Liver (tissue), 8 donors: ENCODE measurements at regions not wholly inside any gene's neighbourhood (a gene's known extent, or its start where the extent isn't known, plus 50 kb on each side); places are given as distances from the start of the nearest gene placed in this dataset.
A peak's percentile ranks its signal among the peaks of the same experiment; 100 is the strongest.

Source experiments
- DNase-seq: peaks from one replicate; pipeline ENCODE4 v3.0.0-alpha.2; 2017; ENCODE audit warnings: low spot score
- H3K27ac ChIP-seq, 2 donors: one replicate each; pipeline ENCODE4 v1.7.0; 2013; ENCODE audit warnings: inconsistent platforms in 2 of 2, low read length in 2 of 2, control low read depth in 1 of 2, low read depth in 1 of 2, mild to moderate bottlenecking in 1 of 2
- H3K27me3 ChIP-seq, 4 donors: one replicate each; pipeline versions ENCODE4 v1.6.1 to v1.7.0; 2013; ENCODE audit warnings: low read length in 3 of 4, inconsistent platforms in 1 of 4, mild to moderate bottlenecking in 1 of 4, moderate library complexity in 1 of 4; ENCODE audit not compliant: control insufficient read depth in 4 of 4, insufficient read depth in 4 of 4
- H3K36me3 ChIP-seq, 4 donors: one replicate each; pipeline versions ENCODE4 v1.6.1 to v1.7.0; 2013; ENCODE audit warnings: low read length in 3 of 4, mild to moderate bottlenecking in 3 of 4, low read depth in 1 of 4, moderate library complexity in 1 of 4; ENCODE audit not compliant: control insufficient read depth in 4 of 4, insufficient read depth in 3 of 4
- H3K4me1 ChIP-seq, 4 donors: one replicate each; pipeline versions ENCODE4 v1.6.1 to v1.7.0; 2013; ENCODE audit warnings: low read length in 3 of 4, mild to moderate bottlenecking in 3 of 4, moderate library complexity in 1 of 4; ENCODE audit not compliant: control insufficient read depth in 4 of 4, insufficient read depth in 4 of 4
- H3K4me3 ChIP-seq, 3 donors: one replicate each; pipeline versions ENCODE4 v1.6.1 to v1.7.0; 2013; ENCODE audit warnings: low read length in 3 of 3, control low read depth in 1 of 3, low read depth in 1 of 3, mild to moderate bottlenecking in 1 of 3
- H3K9ac ChIP-seq, 2 donors: one replicate each; pipeline ENCODE4 v1.7.0; 2013; ENCODE audit warnings: low read length in 2 of 2, mild to moderate bottlenecking in 2 of 2, moderate library complexity in 2 of 2, control low read depth in 1 of 2, low read depth in 1 of 2
- H3K9me3 ChIP-seq, 4 donors: one replicate each; pipeline versions ENCODE4 v1.6.1 to v1.7.0; 2013; ENCODE audit warnings: low read length in 3 of 4; ENCODE audit not compliant: control insufficient read depth in 4 of 4
- EGR1 ChIP-seq, 2 donors: IDR thresholded peaks; 2 replicates each; pipeline ENCODE4 v1.6.1; 2016 to 2018; ENCODE audit warnings: antibody characterized with exemption in 2 of 2, low read depth in 2 of 2
- FOXA1 ChIP-seq: IDR thresholded peaks from 2 replicates; pipeline ENCODE4 v1.6.1; 2016; ENCODE audit warnings: antibody characterized with exemption
- FOXA2 ChIP-seq: IDR thresholded peaks from 2 replicates; pipeline ENCODE4 v1.6.1; 2016; ENCODE audit warnings: antibody characterized with exemption
- GABPA ChIP-seq, 2 donors: IDR thresholded peaks in 1 of 2; conservative IDR thresholded peaks in 1 of 2; 2 replicates each; pipeline ENCODE4 v1.6.1; 2016; ENCODE audit warnings: antibody characterized with exemption in 2 of 2, mild to moderate bottlenecking in 1 of 2, moderate library complexity in 1 of 2
- HNF4A ChIP-seq, 2 donors: conservative IDR thresholded peaks; 2 replicates each; pipeline ENCODE4 v1.6.1; 2016; ENCODE audit warnings: antibody characterized with exemption in 2 of 2, mild to moderate bottlenecking in 2 of 2
- HNF4G ChIP-seq: IDR thresholded peaks from 2 replicates; pipeline ENCODE4 v1.6.1; 2016; ENCODE audit warnings: antibody characterized with exemption
- JUND ChIP-seq, 2 donors: IDR thresholded peaks; 2 replicates each; pipeline ENCODE4 v1.6.1; 2016; ENCODE audit warnings: antibody characterized with exemption in 2 of 2
- RAD21 ChIP-seq, 2 donors: IDR thresholded peaks; 2 replicates each; pipeline ENCODE4 v1.6.1; 2016; ENCODE audit warnings: antibody characterized with exemption in 2 of 2, mild to moderate bottlenecking in 2 of 2
- RXRA ChIP-seq, 2 donors: IDR thresholded peaks; 2 replicates each; pipeline ENCODE4 v1.6.1; 2017 to 2018; ENCODE audit warnings: antibody characterized with exemption in 2 of 2, mild to moderate bottlenecking in 1 of 2
- SP1 ChIP-seq: IDR thresholded peaks from 2 replicates; pipeline ENCODE4 v1.6.1; 2018; ENCODE audit warnings: antibody characterized with exemption, mild to moderate bottlenecking
- TAF1 ChIP-seq: conservative IDR thresholded peaks from 2 replicates; pipeline ENCODE4 v1.6.1; 2016; ENCODE audit warnings: antibody characterized with exemption, mild to moderate bottlenecking
- YY1 ChIP-seq: IDR thresholded peaks from 2 replicates; pipeline ENCODE4 v1.6.1; 2016; ENCODE audit warnings: antibody characterized with exemption, mild to moderate bottlenecking
- WGBS: extraction: QIAGEN DNeasy Blood & Tissue Kit; methylation state at CpG from one replicate; pipeline ENCODE4 v1.1.7; 2013; 5-methylcytosine and 5-hydroxymethylcytosine counted together
- TF ChIP-seq, protein P1 (sequence below): IDR thresholded peaks from 2 replicates; pipeline ENCODE4 v1.6.1; 2016; ENCODE audit warnings: antibody characterized with exemption
- TF ChIP-seq, protein P2 (sequence below): IDR thresholded peaks from 2 replicates; pipeline ENCODE4 v1.6.1; 2016; ENCODE audit warnings: antibody characterized with exemption
- TF ChIP-seq, protein P3 (sequence below): IDR thresholded peaks from 2 replicates; pipeline ENCODE4 v1.6.1; 2016; ENCODE audit warnings: antibody characterized with exemption
- TF ChIP-seq, protein P4 (sequence below): IDR thresholded peaks from 2 replicates; pipeline ENCODE4 v1.6.1; 2016; ENCODE audit warnings: antibody characterized with exemption, mild to moderate bottlenecking
- TF ChIP-seq, protein P5 (sequence below): fragments of 150-350 bp; IDR thresholded peaks from 2 replicates; pipeline ENCODE4 v1.5.1; 2017; ENCODE audit warnings: improper control_type of control experiment, low read depth, low read length; ENCODE audit not compliant: missing input control
- donor health status: healthy.
- donor health status: healthy.
- donor health status: healthy.
- donor health status: healthy.
- donor health status: healthy.

DNA sequence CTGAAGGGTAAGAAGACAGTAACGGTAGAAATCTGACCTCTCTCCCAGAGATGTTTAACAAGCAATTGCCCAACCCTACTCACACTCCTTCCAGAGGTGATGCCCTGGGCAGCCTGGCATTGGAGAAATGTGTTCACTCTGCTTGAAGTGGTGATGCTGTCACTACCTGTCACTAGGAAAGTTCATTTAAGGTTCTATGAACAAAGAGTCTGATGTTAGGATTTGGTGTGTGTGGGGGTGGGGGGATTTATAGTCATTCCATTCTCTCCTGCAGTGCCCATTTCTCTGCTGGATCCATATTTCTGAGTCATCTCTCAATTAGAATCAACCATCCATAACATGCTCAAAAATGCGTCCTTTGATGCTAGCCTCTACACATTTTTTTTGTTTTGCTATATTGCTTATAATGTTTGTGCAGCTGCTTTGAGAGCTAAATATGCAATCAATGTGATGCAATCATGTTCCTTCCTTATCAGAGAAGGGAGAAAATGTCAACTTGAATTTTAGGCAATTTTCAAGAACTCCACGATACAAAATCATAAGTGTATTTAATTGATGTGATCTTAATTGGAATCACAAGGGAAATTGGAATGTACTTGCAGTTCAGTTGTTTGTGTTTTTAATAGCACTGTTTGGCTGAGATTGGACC is 173.9 kb downstream of the DUSP10 start:
- H3K9ac ChIP-seq = no peak overlapping the region
- H3K27me3 ChIP-seq = no peaks in the 10 kb centered on the region
- peak; percentile 50 to 56 for TF ChIP-seq RXRA (IDR thresholded peaks at IDR 0.05)
- peak in 1 of 2 donors; percentile 9 for TF ChIP-seq HNF4A (conservative IDR thresholded peaks at IDR 0.05)
- no peak for TF ChIP-seq SP1
- no peak overlapping the region for H3K4me3 ChIP-seq
- H3K27ac ChIP-seq = no peak overlapping the region
- WGBS = 30% methylated on average over 3 of the region's 3 CpGs
- no peaks in the 10 kb centered on the region for H3K36me3 ChIP-seq
- H3K4me1 ChIP-seq = peaks cover 4 to 26% (median 11%) of the 10 kb centered on the region in 4 donors
- no peaks in the 10 kb centered on the region for H3K9me3 ChIP-seq
- DNase-seq = no peak

DNA sequence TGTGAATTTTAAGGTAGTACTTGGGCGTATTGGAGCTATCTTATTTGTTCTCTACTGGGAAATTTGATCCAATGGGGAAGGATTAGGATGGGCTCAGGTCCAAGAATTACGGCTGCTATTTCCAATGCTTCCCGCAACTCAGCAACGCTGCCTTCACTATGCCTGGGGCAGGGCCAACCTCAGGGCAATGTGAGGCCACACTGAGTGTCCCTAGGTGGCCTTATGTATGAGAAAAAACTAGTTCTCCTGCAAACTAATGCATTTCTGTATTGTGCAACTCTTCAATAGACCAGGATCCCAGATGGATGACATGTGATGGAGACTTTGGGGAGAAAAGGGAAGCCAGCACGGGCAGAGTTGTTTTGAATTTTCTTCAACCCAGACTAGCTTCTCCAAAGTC is 168.1 kb downstream of the DUSP10 start:
- Histone ChIP-seq H3K27ac (no peak overlapping the region), H3K36me3 (no peaks in the 10 kb centered on the region), H3K9ac (no peak overlapping the region), H3K4me1 (no peaks in the 10 kb centered on the region), H3K27me3 (no peaks in the 10 kb centered on the region), H3K4me3 (no peak overlapping the region), H3K9me3 (no peaks in the 10 kb centered on the region)
- no peak for DNase-seq
- 61% methylated on average over 5 of the region's 5 CpGs for WGBS
- TF ChIP-seq, protein P1, sequence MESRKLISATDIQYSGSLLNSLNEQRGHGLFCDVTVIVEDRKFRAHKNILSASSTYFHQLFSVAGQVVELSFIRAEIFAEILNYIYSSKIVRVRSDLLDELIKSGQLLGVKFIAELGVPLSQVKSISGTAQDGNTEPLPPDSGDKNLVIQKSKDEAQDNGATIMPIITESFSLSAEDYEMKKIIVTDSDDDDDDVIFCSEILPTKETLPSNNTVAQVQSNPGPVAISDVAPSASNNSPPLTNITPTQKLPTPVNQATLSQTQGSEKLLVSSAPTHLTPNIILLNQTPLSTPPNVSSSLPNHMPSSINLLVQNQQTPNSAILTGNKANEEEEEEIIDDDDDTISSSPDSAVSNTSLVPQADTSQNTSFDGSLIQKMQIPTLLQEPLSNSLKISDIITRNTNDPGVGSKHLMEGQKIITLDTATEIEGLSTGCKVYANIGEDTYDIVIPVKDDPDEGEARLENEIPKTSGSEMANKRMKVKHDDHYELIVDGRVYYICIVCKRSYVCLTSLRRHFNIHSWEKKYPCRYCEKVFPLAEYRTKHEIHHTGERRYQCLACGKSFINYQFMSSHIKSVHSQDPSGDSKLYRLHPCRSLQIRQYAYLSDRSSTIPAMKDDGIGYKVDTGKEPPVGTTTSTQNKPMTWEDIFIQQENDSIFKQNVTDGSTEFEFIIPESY = no peak
- TF ChIP-seq HNF4G (no peak), RXRA (IDR thresholded peaks at IDR 0.05) (peak in 1 of 2 donors; percentile 12), FOXA2 (no peak), RAD21 (IDR thresholded peaks at IDR 0.05) (no peak)
- TF ChIP-seq, protein P2, sequence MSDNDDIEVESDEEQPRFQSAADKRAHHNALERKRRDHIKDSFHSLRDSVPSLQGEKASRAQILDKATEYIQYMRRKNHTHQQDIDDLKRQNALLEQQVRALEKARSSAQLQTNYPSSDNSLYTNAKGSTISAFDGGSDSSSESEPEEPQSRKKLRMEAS = no peak

DNA sequence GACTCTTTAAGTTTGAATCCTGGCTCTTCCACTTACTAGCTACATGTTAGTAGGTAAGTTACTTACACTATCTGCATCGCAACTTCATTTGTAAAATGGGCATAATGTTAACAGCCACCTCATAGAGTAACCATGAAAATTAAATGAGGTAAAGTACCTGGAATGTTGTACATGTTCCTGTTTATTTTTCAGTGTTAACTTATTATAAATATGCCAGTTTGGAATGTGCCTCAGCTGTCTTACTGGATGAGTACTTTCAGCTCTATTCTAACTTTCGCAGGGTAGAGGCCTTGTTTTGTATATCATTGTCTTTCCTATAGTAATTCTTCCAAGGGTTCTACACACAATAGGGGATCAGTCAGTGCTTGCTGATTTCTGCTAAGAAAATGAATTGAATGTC is 167.4 kb downstream of the DUSP10 start:
- Histone ChIP-seq H3K27me3 (no peaks in the 10 kb centered on the region), H3K4me1 (no peaks in the 10 kb centered on the region), H3K4me3 (no peak overlapping the region), H3K36me3 (no peaks in the 10 kb centered on the region), H3K9me3 (no peaks in the 10 kb centered on the region), H3K27ac (no peak overlapping the region), H3K9ac (no peak overlapping the region)
- WGBS = 95% methylated on average over 2 of the region's 2 CpGs
- no peak for DNase-seq
- TF ChIP-seq YY1 (no peak), SP1 (no peak), HNF4G (no peak), RXRA (IDR thresholded peaks at IDR 0.05) (no peak), TAF1 (no peak), GABPA (IDR thresholded peaks at IDR 0.05 in 1 of 2, conservative IDR thresholded peaks at IDR 0.05 in 1 of 2) (no peak), EGR1 (IDR thresholded peaks at IDR 0.05; ENCODE audit: low read depth in 2 of 2) (no peak), HNF4A (conservative IDR thresholded peaks at IDR 0.05) (no peak), JUND (IDR thresholded peaks at IDR 0.05) (no peak), RAD21 (IDR thresholded peaks at IDR 0.05) (no peak), FOXA1 (no peak), FOXA2 (no peak)
- TF ChIP-seq, protein P1 = no peak
- TF ChIP-seq, protein P3, sequence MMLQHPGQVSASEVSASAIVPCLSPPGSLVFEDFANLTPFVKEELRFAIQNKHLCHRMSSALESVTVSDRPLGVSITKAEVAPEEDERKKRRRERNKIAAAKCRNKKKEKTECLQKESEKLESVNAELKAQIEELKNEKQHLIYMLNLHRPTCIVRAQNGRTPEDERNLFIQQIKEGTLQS = no peak
- TF ChIP-seq, protein P4, sequence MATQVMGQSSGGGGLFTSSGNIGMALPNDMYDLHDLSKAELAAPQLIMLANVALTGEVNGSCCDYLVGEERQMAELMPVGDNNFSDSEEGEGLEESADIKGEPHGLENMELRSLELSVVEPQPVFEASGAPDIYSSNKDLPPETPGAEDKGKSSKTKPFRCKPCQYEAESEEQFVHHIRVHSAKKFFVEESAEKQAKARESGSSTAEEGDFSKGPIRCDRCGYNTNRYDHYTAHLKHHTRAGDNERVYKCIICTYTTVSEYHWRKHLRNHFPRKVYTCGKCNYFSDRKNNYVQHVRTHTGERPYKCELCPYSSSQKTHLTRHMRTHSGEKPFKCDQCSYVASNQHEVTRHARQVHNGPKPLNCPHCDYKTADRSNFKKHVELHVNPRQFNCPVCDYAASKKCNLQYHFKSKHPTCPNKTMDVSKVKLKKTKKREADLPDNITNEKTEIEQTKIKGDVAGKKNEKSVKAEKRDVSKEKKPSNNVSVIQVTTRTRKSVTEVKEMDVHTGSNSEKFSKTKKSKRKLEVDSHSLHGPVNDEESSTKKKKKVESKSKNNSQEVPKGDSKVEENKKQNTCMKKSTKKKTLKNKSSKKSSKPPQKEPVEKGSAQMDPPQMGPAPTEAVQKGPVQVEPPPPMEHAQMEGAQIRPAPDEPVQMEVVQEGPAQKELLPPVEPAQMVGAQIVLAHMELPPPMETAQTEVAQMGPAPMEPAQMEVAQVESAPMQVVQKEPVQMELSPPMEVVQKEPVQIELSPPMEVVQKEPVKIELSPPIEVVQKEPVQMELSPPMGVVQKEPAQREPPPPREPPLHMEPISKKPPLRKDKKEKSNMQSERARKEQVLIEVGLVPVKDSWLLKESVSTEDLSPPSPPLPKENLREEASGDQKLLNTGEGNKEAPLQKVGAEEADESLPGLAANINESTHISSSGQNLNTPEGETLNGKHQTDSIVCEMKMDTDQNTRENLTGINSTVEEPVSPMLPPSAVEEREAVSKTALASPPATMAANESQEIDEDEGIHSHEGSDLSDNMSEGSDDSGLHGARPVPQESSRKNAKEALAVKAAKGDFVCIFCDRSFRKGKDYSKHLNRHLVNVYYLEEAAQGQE = no peak
- TF ChIP-seq, protein P5, sequence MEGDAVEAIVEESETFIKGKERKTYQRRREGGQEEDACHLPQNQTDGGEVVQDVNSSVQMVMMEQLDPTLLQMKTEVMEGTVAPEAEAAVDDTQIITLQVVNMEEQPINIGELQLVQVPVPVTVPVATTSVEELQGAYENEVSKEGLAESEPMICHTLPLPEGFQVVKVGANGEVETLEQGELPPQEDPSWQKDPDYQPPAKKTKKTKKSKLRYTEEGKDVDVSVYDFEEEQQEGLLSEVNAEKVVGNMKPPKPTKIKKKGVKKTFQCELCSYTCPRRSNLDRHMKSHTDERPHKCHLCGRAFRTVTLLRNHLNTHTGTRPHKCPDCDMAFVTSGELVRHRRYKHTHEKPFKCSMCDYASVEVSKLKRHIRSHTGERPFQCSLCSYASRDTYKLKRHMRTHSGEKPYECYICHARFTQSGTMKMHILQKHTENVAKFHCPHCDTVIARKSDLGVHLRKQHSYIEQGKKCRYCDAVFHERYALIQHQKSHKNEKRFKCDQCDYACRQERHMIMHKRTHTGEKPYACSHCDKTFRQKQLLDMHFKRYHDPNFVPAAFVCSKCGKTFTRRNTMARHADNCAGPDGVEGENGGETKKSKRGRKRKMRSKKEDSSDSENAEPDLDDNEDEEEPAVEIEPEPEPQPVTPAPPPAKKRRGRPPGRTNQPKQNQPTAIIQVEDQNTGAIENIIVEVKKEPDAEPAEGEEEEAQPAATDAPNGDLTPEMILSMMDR = no peak
- TF ChIP-seq, protein P2 = no peak
